ENCODE measurements at regions not wholly inside any gene's neighbourhood (a gene's known extent, or its start where the extent isn't known, plus 50 kb on each side); places are given as distances from the start of the nearest gene placed in this dataset.

DNA sequence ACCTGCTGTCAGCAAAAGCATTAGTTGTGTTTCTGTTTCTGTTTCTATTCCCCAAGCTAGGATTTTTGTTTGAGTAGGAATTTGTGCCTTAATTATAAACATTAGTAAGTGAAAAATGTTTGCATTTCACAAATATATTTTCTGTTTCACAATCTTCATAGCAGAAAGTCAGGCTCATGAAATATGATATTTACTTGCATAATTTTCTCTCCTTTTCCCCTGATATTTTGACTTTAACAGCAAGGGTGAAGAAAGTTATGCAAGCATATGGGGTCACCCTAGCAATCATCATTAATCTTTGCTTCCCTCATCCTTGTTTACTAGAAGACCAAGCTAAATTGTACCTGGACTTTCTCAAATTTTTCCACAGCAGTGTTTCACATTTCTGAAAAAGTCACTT, 140.3 kb upstream of the SEMA6D start:
- no peak for DNase-seq (ENCODE audit: low read depth)

DNA sequence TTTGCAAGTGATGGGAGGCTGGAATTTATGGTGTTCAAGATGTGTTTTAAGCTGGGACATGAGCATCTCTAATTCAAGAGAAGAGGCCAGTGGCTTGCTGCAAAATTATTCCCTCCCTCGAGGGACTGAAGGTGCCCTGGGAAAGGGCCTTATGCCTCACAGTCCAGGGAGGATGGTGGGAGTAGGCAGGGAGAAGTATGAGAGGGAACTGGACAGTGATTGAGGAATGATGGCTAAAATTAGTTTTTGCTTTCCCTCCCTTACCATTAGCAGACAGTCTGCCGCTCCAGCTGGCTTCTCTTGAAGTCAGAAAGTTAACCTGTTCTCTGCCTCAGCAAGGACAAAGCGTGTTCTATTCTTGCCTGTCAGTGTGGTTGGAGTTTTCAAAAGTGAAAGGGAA, 139.8 kb upstream of the SEMA6D start:
- no peak for DNase-seq (ENCODE audit: low read depth)

DNA sequence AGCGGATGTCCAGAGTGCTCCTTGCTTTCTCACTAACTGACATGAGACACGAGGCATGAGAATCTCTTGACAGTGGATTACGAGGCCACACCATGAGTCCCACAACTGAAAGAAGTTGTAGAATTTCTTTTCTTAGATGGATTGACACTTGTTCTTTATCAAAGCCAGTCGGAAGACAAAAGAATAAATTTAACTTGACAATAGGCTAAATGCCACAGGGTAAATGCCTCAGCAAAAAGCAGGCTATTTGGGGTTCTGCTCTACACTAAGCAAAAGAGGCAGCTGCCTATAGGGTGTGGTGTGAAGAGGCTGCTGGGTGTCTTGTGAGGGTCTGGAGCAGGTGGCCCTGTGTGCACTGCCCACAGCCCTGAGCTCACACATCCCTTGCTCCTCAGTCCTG, 135.1 kb upstream of the SEMA6D start:
- no peak for DNase-seq (ENCODE audit: low read depth)

DNA sequence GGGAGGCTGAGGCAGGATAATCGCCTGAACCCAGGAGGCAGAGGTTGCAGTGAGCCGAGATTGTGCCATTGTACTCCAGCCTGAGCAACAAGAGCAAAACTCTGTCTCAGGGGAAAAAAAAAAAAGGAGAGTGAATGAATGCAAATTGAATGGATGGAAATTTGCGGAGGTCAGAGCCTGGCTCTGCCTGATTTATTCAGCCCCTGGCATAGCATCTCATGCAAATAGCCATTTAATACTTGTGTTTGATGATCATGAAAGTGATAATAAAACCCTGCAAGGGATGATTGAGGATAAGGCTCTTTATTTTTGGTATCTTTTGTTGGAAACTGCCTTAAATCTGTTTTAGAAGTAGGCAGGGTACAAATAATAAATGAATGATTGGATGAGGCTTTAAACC, 133.0 kb upstream of the SEMA6D start:
- no peak for DNase-seq (ENCODE audit: low read depth)

DNA sequence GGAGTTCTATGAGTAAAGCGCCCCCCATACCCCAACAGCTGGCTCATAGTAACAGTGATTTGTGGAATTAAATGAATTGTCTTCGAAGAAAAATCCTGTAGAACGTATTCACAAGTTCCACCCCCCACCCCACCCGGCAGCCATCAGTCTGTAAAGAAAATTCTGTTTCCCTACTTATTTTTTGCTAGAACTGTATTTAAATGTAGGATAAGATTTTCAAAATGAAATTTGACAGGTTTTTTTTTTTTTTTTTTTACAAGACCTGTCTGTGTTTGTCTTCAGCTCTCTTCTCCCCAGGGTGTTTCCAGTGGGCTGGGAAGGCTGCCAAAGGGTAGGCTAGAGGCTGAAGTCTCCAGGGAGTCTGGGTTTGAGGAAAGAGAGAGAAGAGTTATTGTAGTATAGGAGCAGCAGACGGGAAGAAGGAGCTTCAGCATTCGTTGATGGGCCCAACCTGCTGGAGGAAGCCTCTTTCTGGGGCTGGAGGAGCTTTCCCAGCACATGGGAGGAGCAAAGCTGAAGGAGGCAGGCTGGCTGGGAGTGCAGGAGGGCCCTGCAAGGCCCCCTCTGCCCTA, 130.6 kb upstream of the SEMA6D start:
- DNase-seq (ENCODE audit: low read depth), result no peak

DNA sequence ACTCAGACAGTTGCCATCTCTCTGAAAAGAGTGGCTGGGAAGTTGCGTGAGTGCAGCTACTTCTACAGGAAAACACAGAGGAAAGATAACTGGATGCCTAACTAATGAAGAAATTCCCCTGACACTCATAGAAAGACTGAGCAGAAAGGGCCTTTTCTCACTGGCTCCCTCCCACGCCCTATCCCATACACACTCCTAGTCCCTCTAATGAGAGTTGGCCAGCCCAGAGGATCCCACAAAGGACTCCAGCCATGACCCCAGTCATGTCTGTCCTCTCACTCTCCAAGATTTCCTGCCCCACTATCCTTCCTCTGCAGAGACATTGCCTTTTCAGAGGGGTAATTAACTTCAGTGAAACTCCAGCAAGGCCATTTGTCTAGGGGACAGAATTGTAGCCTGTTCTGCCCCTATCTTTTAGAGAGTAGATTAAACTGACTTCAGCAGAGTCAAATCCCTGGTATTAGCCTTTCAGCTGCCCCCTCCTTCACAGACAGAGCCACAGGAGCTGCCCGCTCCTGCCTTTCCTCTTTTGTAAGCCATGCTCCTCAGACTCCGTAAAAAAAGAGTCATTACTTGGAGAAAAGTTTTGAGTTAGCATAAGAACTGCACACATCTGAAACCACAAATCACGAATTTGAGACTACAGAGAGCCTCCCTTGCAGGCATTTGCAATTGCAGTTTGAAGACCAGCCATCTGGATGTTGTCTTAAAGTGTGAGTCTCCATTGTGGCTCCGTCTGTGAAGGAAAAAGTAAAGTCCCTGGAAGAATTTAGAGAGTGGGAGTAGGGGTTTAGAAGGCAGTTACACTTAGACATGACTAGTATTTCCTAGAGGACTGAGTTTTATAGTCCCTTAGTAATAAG, 129.1 kb upstream of the SEMA6D start:
- no peak for DNase-seq (ENCODE audit: low read depth)

DNA sequence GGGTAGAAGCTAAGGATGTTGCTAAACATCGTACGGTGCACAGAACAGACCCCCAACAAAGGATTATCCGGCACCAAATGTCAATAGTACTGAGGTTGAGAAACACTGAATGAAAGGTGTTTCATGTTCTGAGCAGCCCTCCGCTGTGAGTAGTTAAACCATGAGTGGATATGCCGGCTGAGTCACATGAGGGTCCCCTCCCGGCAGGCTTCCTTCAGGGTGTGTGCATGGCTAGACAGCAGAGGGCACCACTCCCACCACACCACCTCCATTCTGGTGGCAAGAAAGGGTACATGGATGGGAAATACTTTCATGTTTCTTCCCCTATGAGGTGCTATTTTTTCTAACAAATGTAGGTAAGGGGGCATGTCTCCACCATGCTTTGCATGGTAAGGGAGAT, 128.3 kb upstream of the SEMA6D start:
- no peak for DNase-seq (ENCODE audit: low read depth)

DNA sequence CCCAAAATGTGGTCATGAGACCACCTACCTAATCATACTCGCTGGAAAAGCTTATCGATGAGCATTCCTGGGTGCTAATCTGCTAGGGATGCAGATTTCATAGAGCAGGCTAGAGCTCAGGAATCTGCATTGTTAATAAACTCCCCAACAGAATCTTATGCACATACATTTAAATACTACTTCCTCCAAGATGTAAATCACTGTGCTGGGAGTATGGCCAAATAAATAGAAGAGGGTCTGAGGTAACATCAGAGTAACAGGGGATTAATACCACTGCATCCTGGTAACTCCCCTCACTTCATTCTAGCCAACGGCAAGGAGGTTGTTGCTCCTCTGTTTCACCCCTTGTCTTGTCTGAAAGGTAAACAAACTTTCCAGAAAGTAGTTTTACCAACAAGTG, 118.3 kb upstream of the SEMA6D start:
- DNase-seq (ENCODE audit: low read depth), result no peak

DNA sequence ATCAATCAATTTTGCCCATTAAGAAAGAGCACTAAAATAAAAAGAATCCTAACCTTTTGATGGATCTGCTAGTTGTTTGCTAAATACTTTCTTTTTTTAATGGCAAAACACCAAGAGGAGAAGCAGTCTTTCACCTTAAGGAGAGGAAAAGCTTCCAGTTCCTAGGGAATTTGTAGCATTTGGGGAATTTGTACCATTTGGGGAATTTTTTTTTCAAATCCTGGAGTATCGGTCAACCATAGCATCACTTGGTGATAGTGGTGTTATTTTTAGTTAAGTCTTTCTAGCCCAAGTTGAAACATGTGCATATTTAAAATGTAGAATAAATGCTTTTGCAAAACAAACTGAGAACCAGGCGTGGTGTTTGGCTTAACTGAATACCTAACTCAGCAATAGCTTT, 117.5 kb upstream of the SEMA6D start:
- DNase-seq (ENCODE audit: low read depth), result no peak

DNA sequence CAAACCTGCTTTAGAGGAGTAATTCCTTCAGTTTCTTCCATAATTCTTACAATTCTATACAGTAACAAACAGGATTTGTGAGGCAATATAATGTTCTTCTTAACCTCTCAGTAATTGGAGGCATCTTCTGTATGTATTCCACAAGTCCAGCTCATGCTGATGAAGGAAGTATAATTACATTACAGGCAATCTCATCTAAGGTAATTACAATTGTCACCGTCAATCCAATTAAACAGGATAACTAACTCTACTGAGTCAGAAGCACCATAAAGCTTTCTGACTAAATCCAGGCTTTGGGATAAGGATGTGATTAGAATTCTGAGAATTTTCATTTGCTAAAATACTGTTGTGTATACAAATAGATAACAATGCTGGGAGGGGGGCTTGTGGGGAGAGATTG, 115.2 kb upstream of the SEMA6D start:
- no peak for DNase-seq (ENCODE audit: low read depth)

DNA sequence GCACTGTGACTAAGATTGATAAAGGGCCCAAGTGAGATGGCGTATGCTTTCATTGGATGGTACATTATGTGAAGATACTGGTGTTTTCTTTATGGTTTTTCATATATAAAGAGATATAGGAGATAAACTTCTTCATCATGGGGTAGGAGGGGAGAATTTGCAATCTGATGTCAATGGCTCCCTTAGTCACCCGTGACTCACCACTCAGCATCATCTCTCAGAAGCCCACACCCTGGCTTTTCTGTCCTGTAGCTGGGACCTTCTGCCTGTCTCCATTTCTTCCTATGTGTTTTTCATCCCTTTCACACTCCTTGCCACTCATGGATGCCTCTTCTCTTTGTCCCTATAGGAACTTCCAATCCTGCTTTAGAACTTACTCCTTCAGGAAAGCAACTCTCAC, 114.3 kb upstream of the SEMA6D start:
- DNase-seq (ENCODE audit: low read depth), result no peak

DNA sequence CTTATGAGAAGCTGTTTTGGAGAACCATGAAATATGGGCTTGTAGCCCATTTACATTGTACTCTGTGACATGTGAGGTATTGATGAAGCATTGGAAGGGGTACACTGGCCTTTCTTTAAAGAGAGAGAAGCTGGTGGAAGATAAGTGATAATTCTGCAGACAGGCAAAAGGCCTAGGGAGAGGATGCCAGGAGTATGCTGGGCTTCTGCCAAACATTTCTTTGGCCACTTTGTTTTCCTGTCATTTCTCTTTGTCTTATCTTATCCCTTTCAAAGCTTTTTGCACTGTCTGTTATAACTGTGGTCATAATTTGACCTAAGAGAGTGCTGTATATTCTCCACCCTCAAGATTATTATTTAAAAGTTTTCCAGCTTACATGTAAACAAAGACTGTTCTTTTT, 109.6 kb upstream of the SEMA6D start:
- no peak for DNase-seq (ENCODE audit: low read depth)

DNA sequence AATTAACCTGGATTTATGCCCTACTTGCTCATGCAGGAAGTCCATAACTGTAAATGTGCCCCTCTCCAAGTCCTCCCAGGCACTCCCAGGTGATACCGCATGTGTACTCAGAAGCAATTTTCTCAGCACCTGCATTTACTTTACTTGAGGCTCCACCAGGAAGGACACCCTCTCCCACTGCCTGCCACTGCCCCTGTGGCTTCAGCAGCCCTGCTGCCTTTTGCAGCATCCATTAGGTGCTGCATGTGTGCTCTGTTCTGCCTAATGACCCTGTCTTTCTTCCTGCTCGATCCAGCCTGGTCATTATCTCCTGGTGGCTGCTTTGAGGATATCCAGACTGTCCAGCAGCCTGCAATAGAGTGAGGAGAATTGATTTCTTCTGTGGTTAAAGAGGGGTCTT, 107.6 kb upstream of the SEMA6D start:
- no peak for DNase-seq (ENCODE audit: low read depth)

DNA sequence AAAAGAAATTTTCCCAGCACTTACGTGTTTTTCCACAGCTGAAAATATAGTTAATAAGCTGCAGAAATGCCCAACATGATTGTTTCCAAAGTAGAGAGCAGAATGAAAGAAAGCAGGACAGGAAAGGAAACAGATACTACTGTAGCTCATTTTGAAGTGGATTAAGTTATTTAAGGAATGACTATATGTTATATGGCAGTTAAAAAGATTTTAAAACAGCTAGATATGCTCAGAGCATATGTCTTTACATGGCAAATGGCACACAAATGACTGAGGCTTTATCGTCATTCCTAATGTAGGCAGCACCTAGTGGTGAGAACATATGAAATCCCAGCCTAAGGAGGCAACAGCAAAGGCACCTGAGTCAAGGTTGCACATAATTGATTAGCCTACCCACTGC, 106.6 kb upstream of the SEMA6D start:
- DNase-seq (ENCODE audit: low read depth), result no peak

DNA sequence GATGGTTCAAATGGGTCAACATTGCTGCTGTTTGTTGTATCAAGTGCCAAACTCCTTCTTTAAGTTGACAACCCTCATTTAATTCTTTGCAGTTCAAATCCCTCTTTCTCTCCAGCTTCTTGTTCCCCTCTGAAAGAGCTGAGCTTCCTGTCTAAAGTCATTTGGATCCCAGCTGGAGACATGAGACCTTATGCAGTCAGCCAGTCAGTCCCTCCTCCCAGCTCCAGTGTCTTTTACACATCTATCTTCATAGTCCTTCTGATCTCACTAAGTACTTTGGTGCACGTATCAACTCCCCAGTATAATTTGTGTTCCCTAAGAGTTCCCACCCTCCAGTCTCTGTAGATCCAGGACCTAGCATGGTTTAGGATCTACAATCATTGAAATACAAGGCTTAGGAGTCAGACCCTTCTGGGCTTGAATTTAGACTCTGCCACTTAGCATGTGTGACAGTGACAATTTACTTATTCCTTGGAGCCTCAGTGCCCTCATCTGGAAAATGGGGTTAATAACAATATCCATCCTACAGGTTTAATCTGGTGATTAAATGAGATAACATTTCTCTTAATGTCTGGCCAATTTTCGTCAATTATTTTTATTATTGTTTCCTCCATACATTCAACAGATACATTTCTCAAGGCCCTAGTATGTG, 102.8 kb upstream of the SEMA6D start:
- DNase-seq (ENCODE audit: low read depth), result no peak

DNA sequence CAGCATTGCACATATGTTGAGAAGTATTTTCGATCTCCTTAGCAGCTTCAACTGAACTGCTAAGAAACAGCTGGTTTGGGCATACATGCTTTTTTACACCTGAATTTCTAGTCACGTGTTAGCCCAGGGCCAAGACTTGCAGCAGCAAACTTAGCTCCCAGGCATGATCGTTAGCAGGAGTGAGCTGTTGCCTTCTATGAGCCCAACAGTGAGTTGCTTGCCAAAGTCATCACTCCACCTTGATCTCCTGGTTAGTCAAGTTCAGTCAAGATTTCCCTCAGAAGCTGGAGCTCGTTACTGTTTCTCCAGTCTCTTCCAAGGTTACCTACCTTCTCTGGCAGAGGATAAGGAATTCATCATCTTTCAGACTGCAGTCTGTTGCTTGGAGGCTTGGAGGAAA, 100.4 kb upstream of the SEMA6D start:
- no peak for DNase-seq (ENCODE audit: low read depth)

DNA sequence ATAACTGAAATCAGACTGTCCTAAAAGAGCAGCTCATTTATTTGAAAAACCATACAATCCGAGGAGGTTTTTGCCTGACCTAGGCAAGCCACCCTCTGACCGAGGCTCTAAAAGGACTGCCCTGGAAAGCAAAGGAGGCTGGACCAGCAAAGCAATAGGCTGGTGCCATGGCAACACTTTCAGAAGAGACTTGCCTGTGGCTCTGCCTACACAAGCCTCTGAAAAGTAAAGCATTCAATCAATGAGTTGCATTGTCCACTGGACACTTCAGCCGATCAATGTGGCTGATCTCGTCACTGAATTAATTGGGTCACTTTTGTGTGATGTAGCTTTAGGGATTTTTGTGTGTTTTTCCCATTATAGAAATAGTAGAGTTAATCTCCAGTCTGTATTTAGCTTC, 99.1 kb upstream of the SEMA6D start:
- DNase-seq (ENCODE audit: low read depth), result no peak

DNA sequence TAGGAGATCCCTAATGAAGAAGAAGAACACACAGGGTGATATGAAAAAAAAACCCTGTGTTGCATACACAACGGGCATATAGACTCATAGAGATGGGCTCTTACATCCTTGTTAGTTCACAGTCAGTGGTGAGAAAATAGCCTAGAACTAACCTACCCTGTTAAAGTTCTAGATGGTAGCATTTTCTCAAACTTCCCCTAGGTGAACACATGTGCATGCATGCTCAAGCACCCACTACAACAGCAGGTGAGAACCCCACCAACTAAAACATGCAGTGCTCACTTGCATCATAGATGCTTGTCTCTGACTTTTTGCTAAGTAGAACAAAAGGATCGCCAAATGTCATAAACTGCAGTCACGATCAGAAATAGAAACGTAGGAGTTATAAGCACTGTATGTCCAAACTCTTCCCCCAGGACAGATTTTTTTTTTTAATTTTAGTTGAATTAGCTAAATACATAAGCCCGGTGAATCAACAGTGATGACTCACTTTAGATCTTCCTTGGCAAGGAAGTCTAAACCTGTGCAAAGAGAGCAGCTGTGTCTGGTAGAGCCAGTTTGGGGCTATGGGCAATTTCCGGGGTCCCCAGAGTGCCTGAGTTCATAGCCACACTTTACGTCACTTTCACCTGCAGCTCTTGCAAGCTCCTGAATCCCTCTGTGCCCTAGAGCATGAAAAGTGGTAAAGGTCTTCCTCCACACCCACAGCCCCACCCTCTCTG, 96.2 kb upstream of the SEMA6D start:
- DNase-seq (ENCODE audit: low read depth), result no peak

DNA sequence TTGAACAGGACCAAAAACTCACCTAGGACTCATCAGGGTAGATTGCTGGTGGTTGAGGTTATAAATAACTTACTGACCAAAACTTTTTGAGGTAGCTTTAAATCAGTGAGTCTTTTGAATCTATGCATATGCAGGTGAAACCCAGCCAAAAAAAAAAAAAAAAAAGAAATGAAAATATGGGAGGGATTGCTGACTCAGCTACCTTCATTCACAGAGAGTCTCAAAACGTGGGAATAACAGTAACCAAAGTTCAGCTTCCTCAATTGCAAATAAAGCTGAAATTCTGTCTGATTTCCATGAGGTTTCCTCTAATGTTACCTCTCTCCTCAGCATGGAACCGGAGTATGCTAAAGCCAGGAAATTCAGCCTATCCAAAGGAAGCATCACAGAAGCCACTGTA, 95.2 kb upstream of the SEMA6D start:
- DNase-seq (ENCODE audit: low read depth), result no peak

DNA sequence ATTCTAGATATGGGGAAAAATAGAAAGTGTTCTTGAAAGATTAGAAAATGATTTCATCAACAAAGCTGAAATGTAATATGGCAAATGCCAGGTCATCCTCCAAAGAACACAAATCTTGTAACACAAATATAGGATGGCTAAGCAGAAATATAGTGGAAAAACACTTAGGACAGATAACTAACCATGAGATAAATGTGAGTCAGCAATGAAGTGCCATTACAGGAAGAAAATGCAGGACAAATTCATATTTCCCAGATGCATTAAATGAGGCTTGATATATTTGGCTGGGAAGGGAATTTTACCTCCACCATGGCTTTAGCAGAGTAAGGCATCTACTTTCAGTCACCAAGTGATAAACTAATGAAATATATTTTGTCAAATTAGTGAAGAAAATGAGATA, 92.8 kb upstream of the SEMA6D start:
- DNase-seq (ENCODE audit: low read depth), result no peak

DNA sequence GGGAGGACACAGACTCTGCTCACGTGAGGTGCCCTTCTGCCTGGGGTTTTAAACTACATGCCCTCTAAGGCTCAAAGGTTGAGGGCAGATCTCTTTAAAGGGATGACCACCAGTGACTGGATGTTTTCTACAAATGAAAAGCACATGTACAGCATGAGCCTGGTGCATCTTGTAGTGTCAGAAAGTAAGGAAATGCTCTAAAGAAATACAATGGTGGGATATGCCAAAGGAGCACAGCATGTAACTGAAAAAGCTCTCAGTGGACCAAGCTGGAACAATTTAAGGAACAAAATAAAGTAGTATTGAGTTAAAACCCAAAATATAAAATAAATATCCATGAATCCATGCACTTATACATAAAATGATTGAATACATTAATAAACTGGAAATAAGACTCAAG, 78.3 kb upstream of the SEMA6D start:
- no peak for DNase-seq (ENCODE audit: low read depth)

DNA sequence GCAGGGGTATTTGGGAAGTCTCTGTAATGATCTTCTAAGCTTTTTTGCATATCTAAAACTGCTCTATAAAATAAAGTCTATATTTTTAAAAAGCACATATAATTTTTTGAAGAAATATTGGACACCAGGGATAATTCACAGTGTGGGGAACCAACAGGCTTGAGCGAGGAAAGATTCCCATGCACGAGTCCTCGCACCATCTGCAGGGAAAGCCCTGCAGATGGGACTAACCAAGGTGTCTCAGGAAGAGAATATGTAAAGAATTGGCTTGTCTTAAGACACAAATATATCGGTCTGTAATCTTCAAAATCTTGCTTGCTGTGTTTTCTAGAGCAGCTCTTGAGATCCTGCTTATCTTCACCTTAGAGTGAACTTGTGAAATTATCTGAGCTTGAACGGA, 77.2 kb upstream of the SEMA6D start:
- no peak for DNase-seq (ENCODE audit: low read depth)

DNA sequence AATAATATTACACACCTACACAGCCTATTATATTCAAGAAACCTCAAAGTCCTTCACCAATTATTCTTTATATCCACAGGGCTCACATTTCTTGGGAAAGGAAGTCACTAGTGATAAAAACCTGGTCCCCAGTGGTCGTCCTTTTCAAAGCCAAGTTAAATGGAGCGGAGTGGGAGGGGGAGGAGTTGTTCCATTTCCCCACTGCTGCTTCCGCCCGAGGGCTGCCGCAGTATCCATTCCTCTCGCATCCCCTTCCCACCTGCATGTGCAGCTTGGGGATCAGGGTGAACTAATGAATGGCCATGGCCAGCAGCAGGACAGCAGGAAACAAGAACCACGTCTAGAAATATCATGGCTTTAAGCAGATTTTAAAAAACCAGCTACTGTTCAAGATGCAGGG, 76.4 kb upstream of the SEMA6D start:
- no peak for DNase-seq (ENCODE audit: low read depth)

All from non-pigmented ciliary epithelial cell (primary cell).